ENCODE measurements at regions not wholly inside any gene's neighbourhood (a gene's known extent, or its start where the extent isn't known, plus 50 kb on each side); places are given as distances from the start of the nearest gene placed in this dataset.

DNA sequence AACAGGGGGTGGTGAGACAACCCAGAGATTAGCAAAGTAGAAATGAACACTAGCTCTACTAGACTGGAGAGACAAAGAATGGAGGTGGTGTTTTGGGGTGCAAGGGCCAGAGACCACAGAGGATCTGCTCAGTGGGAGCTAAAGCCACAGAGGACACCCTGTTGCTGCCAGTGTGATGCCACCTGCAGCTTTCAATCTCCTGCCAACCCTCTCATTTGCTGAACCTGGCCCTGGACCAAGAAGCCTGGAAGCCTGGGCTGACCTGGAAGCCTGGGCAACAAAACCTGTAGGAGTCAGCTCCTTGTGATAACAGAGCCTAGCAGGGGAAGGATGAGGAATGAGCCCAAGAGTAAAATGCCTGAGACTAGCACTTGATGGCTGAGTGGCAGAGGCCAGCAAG is 81.1 kb upstream of the ADO start:
- TF ChIP-seq, protein P1, sequence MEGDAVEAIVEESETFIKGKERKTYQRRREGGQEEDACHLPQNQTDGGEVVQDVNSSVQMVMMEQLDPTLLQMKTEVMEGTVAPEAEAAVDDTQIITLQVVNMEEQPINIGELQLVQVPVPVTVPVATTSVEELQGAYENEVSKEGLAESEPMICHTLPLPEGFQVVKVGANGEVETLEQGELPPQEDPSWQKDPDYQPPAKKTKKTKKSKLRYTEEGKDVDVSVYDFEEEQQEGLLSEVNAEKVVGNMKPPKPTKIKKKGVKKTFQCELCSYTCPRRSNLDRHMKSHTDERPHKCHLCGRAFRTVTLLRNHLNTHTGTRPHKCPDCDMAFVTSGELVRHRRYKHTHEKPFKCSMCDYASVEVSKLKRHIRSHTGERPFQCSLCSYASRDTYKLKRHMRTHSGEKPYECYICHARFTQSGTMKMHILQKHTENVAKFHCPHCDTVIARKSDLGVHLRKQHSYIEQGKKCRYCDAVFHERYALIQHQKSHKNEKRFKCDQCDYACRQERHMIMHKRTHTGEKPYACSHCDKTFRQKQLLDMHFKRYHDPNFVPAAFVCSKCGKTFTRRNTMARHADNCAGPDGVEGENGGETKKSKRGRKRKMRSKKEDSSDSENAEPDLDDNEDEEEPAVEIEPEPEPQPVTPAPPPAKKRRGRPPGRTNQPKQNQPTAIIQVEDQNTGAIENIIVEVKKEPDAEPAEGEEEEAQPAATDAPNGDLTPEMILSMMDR (IDR thresholded peaks at IDR 0.05; ENCODE audit: low read depth, low read length), result no peak
- TF ChIP-seq EZH2phosphoT487 (IDR thresholded peaks at IDR 0.05; ENCODE audit: low read depth), result no peak
